ENCODE measurements at regions not wholly inside any gene's neighbourhood (a gene's known extent, or its start where the extent isn't known, plus 50 kb on each side); places are given as distances from the start of the nearest gene placed in this dataset.

- no peak for DNase-seq
Measured at GRCh38 chr2:37812414-37812813, 112.7 kb upstream of the RMDN2 start.

- no peak for DNase-seq
Measured at GRCh38 chr2:37812941-37813730, 112.0 kb upstream of the RMDN2 start.

DNA sequence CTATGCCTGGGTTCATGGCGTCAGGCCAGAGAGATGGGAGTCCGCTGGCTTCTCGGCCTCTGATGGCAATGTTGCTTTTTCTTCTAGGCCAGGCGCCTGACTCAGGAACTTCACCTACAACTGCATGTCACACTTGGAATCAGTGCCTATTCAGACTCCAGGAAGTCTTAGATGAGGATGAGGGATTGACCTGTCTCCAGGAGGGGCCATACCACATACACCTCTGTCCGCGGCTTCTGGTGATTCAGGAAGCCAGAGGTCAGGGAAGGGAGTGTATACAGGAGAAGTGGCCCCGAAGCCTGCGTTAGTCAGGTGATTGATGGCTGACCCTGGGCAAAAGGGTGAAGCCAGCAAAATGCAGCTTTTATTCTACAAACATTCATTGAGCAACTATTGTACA is 109.1 kb upstream of the RMDN2 start:
- no peak for DNase-seq

DNA sequence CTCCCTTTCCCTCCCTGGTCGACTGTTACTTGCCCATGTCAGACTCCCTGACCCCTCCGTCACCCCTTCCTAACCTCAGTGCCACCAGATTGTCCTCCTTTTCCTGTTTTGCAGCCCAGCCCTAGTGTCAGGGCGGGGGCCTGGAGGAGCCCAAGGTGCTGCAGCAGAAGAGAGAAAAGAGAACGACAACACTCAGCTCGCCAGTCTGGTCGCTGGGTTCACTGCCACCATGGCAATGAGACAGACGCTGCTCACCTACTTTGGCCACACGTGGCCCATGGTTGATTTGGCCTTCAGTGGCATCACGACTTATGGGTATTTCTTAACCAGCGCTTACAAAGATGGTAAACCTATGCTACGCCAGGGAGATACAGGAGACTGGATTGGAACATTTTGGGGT is 108.4 kb upstream of the RMDN2 start:
- no peak for DNase-seq

- DNase-seq = no peak
Measured at GRCh38 chr2:37819186-37819585, 105.9 kb upstream of the RMDN2 start.

GRCh38 chr2:37820471-37820986 is 104.6 kb upstream of the RMDN2 start:
- DNase-seq = no peak

GRCh38 chr2:37825586-37825985 is 99.5 kb upstream of the RMDN2 start:
- DNase-seq = no peak

- DNase-seq = no peak
Measured at GRCh38 chr2:37826611-37827010, 98.5 kb upstream of the RMDN2 start.

GRCh38 chr2:37827455-37827854 is 97.6 kb upstream of the RMDN2 start:
- no peak for DNase-seq

DNA sequence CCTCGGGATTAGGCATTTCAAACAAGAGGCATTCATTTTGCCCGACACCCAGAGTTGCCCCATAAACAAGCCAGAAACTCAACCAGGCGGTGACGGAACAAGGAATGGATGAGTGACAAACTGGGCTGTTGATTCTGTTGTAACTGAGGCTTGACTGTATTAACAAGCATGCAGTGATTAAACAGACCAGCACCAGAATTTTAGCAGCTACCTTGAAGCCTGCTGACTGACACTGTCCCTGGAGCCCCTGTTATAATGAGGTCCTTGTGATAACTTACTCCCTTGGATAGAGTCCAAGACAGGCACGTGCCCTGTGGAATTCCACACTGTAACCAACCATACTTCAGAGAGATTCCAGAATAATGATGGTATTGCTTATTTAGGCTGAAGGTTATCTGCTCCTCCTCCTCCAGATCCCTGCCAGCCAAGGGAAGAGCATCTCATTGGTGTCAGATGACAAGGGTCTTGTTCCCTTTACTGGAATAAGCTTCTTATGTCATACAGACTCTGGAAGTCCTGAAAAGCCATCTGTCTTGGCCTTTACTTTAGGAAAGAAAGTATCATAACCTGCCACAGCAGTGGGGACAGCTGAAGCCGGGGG is 97.1 kb upstream of the RMDN2 start:
- DNase-seq = no peak

GRCh38 chr2:37829202-37829601 is 95.9 kb upstream of the RMDN2 start:
- DNase-seq = peak; percentile 64

DNA sequence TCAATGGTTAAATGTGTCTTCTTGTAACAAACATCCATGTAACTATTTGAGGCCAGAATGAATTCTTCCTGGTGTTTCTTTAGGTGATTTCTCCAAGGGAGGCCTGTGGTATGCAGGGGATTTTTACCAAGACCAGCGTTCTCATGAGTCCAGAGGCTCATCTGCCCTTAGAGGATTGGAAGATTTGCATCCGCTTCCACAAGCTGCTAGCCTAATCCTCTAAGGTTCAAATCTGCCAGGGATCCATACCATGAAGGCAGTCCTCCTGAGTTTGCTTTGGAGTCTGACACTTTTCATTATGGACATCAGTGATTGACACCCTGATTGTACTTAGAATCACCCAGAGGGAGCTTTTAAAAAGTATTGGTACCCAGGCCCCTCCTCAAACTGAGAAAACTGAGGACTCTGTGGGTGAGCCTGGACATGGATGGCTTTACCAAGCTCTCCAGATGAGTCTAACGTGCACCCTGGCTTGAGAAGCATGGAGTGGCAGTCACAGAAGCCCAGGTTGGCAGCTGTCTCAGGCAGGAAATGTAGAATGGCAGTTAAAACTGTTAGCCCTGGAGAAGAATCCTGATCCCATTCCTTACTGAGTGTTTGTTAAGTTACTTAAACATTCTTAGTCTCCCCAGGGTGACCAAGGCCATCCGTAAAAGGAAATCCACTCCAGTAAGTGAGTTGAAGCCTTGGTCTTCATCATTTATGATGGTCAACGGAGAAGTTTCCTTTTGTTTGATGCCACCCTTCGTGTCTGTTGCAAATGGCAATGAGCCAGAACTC is 95.3 kb upstream of the RMDN2 start:
- DNase-seq = no peak

- no peak for DNase-seq
Measured at GRCh38 chr2:37830636-37831035, 94.5 kb upstream of the RMDN2 start.

- no peak for DNase-seq
Measured at GRCh38 chr2:37831081-37831780, 93.9 kb upstream of the RMDN2 start.

DNA sequence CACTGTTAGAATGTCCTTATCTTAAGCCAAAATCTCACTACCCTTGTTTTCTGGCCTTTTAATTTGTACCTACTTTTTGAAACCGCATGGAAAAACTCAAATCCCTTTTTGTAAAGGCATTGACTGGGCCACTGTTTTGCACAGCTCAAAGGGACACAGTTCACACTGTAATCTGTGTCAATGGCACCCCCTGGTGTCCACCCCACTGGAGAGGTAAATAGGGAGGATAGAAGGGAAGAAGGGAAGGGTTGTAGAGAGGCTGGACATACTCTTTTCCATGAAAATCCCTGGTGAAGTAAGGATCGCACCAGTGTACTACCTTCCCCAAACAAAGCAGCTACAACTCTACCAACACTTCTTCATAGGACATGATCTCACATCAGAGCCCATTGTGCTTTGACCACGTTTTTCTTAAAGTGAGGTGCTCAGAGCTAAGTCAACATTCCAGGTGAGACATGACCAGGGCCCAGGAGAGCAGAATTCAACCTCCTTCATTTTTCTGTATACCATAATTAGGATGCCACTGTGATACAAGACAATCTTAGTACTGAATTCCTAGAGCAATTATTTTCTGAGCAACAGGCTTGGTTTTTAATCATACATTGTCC is 92.4 kb upstream of the RMDN2 start:
- peak; percentile 27 for DNase-seq

DNA sequence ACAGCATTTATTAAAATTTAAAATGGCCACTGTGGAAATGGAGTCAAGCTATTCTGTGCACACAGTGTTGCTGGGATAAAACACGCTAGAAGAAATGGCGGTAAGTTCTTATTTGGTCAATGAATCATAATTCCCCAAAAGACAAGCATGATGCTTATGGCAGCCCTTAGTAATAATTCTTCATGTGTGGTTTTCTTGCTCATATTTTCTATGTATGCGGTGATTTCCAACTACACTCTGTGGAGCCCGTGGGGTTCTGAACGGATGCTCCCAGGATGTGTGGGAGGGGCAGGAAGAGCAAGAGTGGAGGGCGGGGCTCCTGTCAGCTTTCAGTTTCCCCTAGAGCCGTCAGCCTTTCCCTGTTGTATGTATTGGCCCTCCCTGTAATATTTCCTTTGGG is 91.7 kb upstream of the RMDN2 start:
- no peak for DNase-seq

- DNase-seq = no peak
Measured at GRCh38 chr2:37836270-37836669, 88.8 kb upstream of the RMDN2 start.

GRCh38 chr2:37836711-37837110 is 88.4 kb upstream of the RMDN2 start:
- no peak for DNase-seq

DNA sequence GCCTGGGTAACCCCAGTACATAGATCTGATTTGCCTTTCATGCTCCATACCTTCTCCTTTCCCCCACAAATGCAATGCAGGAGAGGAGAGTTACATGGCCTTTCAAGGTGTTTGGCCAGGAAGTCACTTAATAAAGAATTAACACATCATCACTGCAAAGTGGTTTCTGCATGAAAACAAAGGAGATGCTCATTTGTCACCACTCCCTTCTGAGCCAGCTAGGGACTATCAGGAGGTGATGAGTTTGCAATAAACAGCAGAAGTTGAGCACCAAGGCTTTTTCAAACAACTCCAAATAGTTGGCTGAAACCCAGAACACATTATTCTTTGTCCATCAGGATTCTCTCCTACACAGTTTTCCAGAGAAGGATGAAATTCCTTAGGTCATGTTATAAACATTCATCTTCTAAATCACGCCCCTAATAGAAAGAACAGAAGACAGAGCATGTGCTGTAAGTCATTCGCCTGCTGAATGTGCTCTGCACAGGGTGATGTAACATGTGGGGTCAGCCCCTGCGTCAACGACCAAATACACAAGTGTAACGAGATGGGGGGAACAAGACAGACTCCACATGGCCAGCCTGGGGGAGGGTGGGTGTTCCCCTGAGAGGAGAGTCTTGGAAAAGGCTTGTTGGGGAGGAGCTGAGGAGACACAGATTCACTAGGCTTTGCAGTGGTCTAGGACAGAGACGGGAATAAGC is 87.3 kb upstream of the RMDN2 start:
- no peak for DNase-seq

GRCh38 chr2:37838541-37839167 is 86.4 kb upstream of the RMDN2 start:
- DNase-seq = no peak

GRCh38 chr2:37839991-37840390 is 85.1 kb upstream of the RMDN2 start:
- no peak for DNase-seq

Measured in GF-D8 (cell line).